HepG2 (cell line): ENCODE measurements at regions not wholly inside any gene's neighbourhood (a gene's known extent, or its start where the extent isn't known, plus 50 kb on each side); places are given as distances from the start of the nearest gene placed in this dataset.

Experiments used
- ATAC-seq: fragments of 200-7000 bp; cut with Tn5 transposase; 3 replicates; pipeline ENCODE4 v1.9.1; 2020; ENCODE audit warnings: mild to moderate bottlenecking, moderate library complexity
- BruUV-seq: library from RNA; stranded (reverse); fragments of 400-500 nt; replicated peaks from 2 replicates; lab custom pipeline; 2021; lab: Mats Ljungman, UMichigan
- CTCF ChIA-PET: fragments of 300-600 bp; formaldehyde crosslinking; extraction: SDS; loops from one replicate; lab custom pipeline; 2021; ENCODE audit warnings: low total read pairs, inconsistent platforms, low intra/inter-chr PET ratio; lab: Yijun Ruan, JAX
- POLR2A ChIA-PET: fragments of 350-600 bp; sonication (Branson Sonifier 250); formaldehyde crosslinking; loops from one replicate; lab custom pipeline; 2020; ENCODE audit warnings: antibody characterized with exemption, inconsistent platforms; lab: Yijun Ruan, JAX
- DNase-seq: peaks from one replicate; pipeline ENCODE4 v3.0.0-alpha.2; 2015; ENCODE audit warnings: low spot score
- FAIRE-seq: peaks from 3 replicates; lab custom pipeline; 2011; peaks lifted over from hg19 to GRCh38; lab: Jason Lieb, UNC
- H2AFZ ChIP-seq: one replicate; pipeline ENCODE4 v1.6.1; 2011; ENCODE audit warnings: low read length, inconsistent platforms
- H3K27ac ChIP-seq: fragments of 300-600 bp; 3 replicates; pipeline ENCODE4 v1.8.0; 2011; ENCODE audit warnings: mixed run types, mild to moderate bottlenecking, mixed read lengths, low read length, inconsistent platforms; ENCODE audit not compliant: insufficient read depth; ENCODE audit errors: extremely low read length
- H3K27me3 ChIP-seq, 2 experiments: fragments of 200-600 bp in 1 of 2; 2 replicates in 1 of 2; 3 replicates in 1 of 2; pipeline versions ENCODE4 v1.6.0 to v1.8.0; 2011; ENCODE audit warnings: low read length in 2 of 2, mild to moderate bottlenecking in 2 of 2, moderate library complexity in 2 of 2, inconsistent platforms in 1 of 2; ENCODE audit not compliant: insufficient read depth in 2 of 2, control insufficient read depth in 1 of 2
- H3K36me3 ChIP-seq, 2 experiments: fragments of 200-600 bp in 1 of 2; replicated peaks in 1 of 2; 2 replicates in 1 of 2; 3 replicates in 1 of 2; pipeline versions ENCODE4 v1.5.1 to v1.8.0; 2011; ENCODE audit warnings: low read length in 2 of 2, inconsistent platforms in 1 of 2; ENCODE audit not compliant: insufficient read depth in 2 of 2, control insufficient read depth in 1 of 2
- H3K4me1 ChIP-seq: 2 replicates; pipeline ENCODE4 v1.5.1; 2012; ENCODE audit warnings: low read length, inconsistent platforms; ENCODE audit not compliant: insufficient read depth
- H3K4me2 ChIP-seq: 2 replicates; pipeline ENCODE4 v1.6.0; 2011; ENCODE audit warnings: low read depth, low read length, inconsistent platforms
- H3K4me3 ChIP-seq, 3 experiments: fragments of 200-600 bp in 1 of 3; sonication (generic), shearing (Covaris generic) in 1 of 3; replicated peaks in 1 of 3; 2 replicates each; pipeline ENCODE4 v1.5.1; 2011 to 2016; ENCODE audit warnings: low read length in 3 of 3, inconsistent platforms in 2 of 3, low read depth in 2 of 3, mild to moderate bottlenecking in 2 of 3, control low read depth in 1 of 3, mixed read lengths in 1 of 3; ENCODE audit not compliant: insufficient read depth in 1 of 3
- H3K79me2 ChIP-seq: one replicate; pipeline ENCODE4 v1.6.1; 2011; ENCODE audit warnings: low read length, inconsistent platforms; ENCODE audit not compliant: insufficient read depth
- H3K9ac ChIP-seq: 2 replicates; pipeline ENCODE4 v1.6.0; 2011; ENCODE audit warnings: mild to moderate bottlenecking, low read depth, low read length, inconsistent platforms; ENCODE audit not compliant: insufficient read depth
- H3K9me3 ChIP-seq: 2 replicates; pipeline ENCODE4 v1.5.1; 2012; ENCODE audit warnings: mild to moderate bottlenecking, low read length
- H4K20me1 ChIP-seq: 2 replicates; pipeline ENCODE4 v1.6.0; 2011; ENCODE audit warnings: inconsistent platforms, mild to moderate bottlenecking, low read length, moderate library complexity; ENCODE audit not compliant: insufficient read depth
- ARNT2 ChIP-seq: sonication (generic); formaldehyde crosslinking; IDR thresholded peaks from 2 replicates; pipeline ENCODE4 v1.8.0; 2022; ENCODE audit warnings: mild to moderate bottlenecking, low read depth, missing genetic modification reagents, moderate library complexity
- EED ChIP-seq: sonication (generic); formaldehyde crosslinking; IDR thresholded peaks from 2 replicates; pipeline ENCODE4 v1.5.0; 2020; ENCODE audit warnings: mild to moderate bottlenecking, missing genetic modification reagents
- ELF3 ChIP-seq: IDR thresholded peaks from 2 replicates; pipeline ENCODE4 v1.6.1; 2016; ENCODE audit warnings: missing genetic modification reagents, missing compliant biosample characterization
- HIVEP1 ChIP-seq: sonication (generic); formaldehyde crosslinking; IDR thresholded peaks from 2 replicates; pipeline ENCODE4 v1.4.0; 2020; ENCODE audit warnings: mild to moderate bottlenecking, missing genetic modification reagents
- KAT7 ChIP-seq: IDR thresholded peaks from 2 replicates; pipeline ENCODE4 v1.6.1; 2018; ENCODE audit warnings: borderline replicate concordance, missing compliant biosample characterization
- NFATC3 ChIP-seq: sonication (generic); formaldehyde crosslinking; IDR thresholded peaks from 2 replicates; pipeline ENCODE4 v1.5.1; 2020; ENCODE audit warnings: mild to moderate bottlenecking, missing genetic modification reagents
- NR2F1 ChIP-seq, 2 experiments: fragments of 450-650 bp in 1 of 2; formaldehyde crosslinking in 1 of 2; IDR thresholded peaks; 2 replicates each; pipeline versions ENCODE4 v1.5.0 to v1.6.1; 2016 to 2020; ENCODE audit warnings: mild to moderate bottlenecking in 1 of 2, missing compliant biosample characterization in 1 of 2, missing genetic modification reagents in 1 of 2, moderate library complexity in 1 of 2
- PHF20 ChIP-seq: sonication (generic); formaldehyde crosslinking; IDR thresholded peaks from 2 replicates; pipeline ENCODE4 v1.5.0; 2020; ENCODE audit warnings: mild to moderate bottlenecking, missing genetic modification reagents
- POLR2AphosphoS5 ChIP-seq: IDR thresholded peaks from 2 replicates; pipeline ENCODE4 v1.6.1; 2012; ENCODE audit warnings: low read depth, low read length
- RELA ChIP-seq: sonication (generic); formaldehyde crosslinking; IDR thresholded peaks from 2 replicates; pipeline ENCODE4 v1.4.0; 2020; ENCODE audit warnings: missing genetic modification reagents
- RXRB ChIP-seq: IDR thresholded peaks from 2 replicates; pipeline ENCODE4 v1.6.1; 2016; ENCODE audit warnings: borderline replicate concordance, missing genetic modification reagents, missing compliant biosample characterization
- TCF12 ChIP-seq, 2 experiments: fragments of 450-650 bp in 1 of 2; sonication (generic) in 1 of 2; formaldehyde crosslinking in 1 of 2; IDR thresholded peaks; 2 replicates each; pipeline versions ENCODE4 v1.6.1 to v1.8.0; 2017 to 2022; ENCODE audit warnings: antibody characterized with exemption in 1 of 2, mild to moderate bottlenecking in 1 of 2, missing genetic modification reagents in 1 of 2, moderate library complexity in 1 of 2
- TSC22D2 ChIP-seq: sonication (generic); formaldehyde crosslinking; IDR thresholded peaks from 2 replicates; pipeline ENCODE4 v1.5.1; 2020; ENCODE audit warnings: missing genetic modification reagents, mild to moderate bottlenecking, borderline replicate concordance
- ZFAT ChIP-seq: sonication (generic); formaldehyde crosslinking; conservative IDR thresholded peaks from 2 replicates; pipeline ENCODE4 v1.8.1; 2023; ENCODE audit warnings: missing genetic modification reagents, inconsistent platforms
- ZNF737 ChIP-seq: sonication (generic); formaldehyde crosslinking; IDR thresholded peaks from 2 replicates; pipeline ENCODE4 v1.5.0; 2020; ENCODE audit warnings: missing genetic modification reagents, mild to moderate bottlenecking, borderline replicate concordance
- ZSCAN29 ChIP-seq: sonication (generic); formaldehyde crosslinking; conservative IDR thresholded peaks from 2 replicates; pipeline ENCODE4 v1.4.0; 2020; ENCODE audit warnings: mild to moderate bottlenecking, missing genetic modification reagents
- WGBS: methylation state at CpG from one replicate; pipeline ENCODE4 v1.1.6; 2017; ENCODE audit warnings: low lambda C conversion rate; 5-methylcytosine and 5-hydroxymethylcytosine counted together
- in situ Hi-C: cut with HindIII; loops from 2 replicates; pipeline ENCODE4 v1.10.0; 2017; ENCODE audit warnings: low pct_unique_long_range_greater_than_20kb; ENCODE audit not compliant: extremely low pct_ligation_motif_present
- intact Hi-C: fragments of 100-400 bp; cut with micrococcal nuclease; formaldehyde crosslinking; loops from one replicate; pipeline ENCODE4 v1.10.0; 2022; ENCODE audit not compliant: unreplicated experiment
- TF ChIP-seq, protein P1 (sequence below): sonication (generic); formaldehyde crosslinking; IDR thresholded peaks from 2 replicates; pipeline ENCODE4 v1.5.1; 2020; ENCODE audit warnings: missing genetic modification reagents, mild to moderate bottlenecking, borderline replicate concordance

DNA sequence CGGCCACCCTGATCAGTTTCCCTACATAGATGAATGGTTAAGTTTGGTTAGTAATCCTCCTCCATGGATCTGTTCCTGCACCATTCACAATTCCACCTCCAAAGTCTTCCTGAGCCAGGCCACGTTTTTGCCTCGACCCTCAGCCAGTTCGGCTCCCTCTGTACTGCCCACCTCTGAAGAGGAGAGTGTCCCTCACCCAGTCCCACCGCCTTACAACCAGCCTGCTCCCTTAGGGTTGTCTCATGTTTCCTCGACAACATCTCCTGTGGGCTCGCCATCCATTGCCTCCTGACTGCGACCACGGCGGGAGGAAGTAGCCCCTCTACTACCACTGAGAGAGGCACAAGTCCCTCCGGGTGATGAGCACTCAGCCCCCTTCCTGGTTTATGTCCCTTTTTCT lies 338.0 kb upstream of the CNTNAP5 start:
- Histone ChIP-seq H3K9me3 (peaks cover 89% of the 10 kb centered on the region), H2AFZ (no peak overlapping the region), H3K4me2 (no peak overlapping the region), H3K79me2 (no peaks in the 10 kb centered on the region), H3K9ac (no peak overlapping the region), H4K20me1 (no peaks in the 10 kb centered on the region), H3K4me1 (no peaks in the 10 kb centered on the region), H3K27ac (no peak overlapping the region), H3K36me3 (no peaks in the 10 kb centered on the region), H3K4me3 (no peak overlapping the region), H3K27me3 (no peaks in the 10 kb centered on the region; a peak in 1 of 5 replicates)
- FAIRE-seq (no peak), ATAC-seq (no peak), DNase-seq (no peak)
- BruUV-seq = no TSS peak
- intact Hi-C loops = no loop called here
- in situ Hi-C loops = no loop called here
- CTCF ChIA-PET = no interaction called here
- TF ChIP-seq TSC22D2 (CRISPR knock-in tag) = no peak
- TF ChIP-seq, protein P1, sequence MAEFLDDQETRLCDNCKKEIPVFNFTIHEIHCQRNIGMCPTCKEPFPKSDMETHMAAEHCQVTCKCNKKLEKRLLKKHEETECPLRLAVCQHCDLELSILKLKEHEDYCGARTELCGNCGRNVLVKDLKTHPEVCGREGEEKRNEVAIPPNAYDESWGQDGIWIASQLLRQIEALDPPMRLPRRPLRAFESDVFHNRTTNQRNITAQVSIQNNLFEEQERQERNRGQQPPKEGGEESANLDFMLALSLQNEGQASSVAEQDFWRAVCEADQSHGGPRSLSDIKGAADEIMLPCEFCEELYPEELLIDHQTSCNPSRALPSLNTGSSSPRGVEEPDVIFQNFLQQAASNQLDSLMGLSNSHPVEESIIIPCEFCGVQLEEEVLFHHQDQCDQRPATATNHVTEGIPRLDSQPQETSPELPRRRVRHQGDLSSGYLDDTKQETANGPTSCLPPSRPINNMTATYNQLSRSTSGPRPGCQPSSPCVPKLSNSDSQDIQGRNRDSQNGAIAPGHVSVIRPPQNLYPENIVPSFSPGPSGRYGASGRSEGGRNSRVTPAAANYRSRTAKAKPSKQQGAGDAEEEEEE (CRISPR knock-in tag) = no peak
- no peak for TF ChIP-seq RELA (CRISPR knock-in tag)
- TF ChIP-seq RXRB = no peak
- TF ChIP-seq ZSCAN29 (CRISPR knock-in tag) = no peak
- TF ChIP-seq NFATC3 = no peak
- no peak for TF ChIP-seq PHF20
- WGBS = 37% methylated on average over 11 of the region's 11 CpGs
- POLR2A ChIA-PET = no interaction called here

DNA sequence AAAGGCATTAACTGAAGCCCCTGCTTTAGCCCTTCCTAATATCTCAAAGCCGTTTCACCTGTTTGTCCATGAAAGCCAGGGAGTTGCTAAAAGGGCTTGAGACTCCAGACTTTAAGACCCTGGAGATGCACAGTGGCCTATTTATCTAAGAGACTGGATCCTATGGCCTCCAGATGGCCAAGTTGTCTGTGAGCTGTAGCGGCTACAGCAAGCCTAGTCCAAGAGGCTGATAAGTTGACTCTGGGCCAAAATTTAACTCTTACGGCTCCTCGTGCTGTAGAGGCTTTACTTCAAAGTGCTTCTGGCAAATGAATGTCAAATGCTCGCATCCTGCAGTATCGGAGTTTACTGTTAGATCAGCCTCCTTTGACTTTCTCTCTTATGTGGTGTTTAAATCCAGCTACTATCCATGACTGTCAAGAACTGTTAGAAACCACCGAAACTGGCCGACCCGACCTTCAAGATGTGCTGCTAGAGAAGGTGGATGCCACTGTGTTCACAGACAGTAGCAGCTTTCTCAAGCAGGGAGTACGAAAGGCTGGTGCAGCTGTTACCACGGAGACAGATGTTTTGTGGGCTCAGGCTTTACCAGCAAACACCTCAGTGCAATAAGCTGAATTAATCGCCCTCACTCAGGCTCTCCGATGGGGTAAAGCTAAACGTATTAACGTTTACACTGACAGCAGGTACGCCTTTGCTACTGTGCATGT lies 336.7 kb upstream of the CNTNAP5 start:
- Histone ChIP-seq H3K27me3 (no peaks in the 10 kb centered on the region; a peak in 1 of 5 replicates), H3K4me1 (no peaks in the 10 kb centered on the region), H4K20me1 (no peaks in the 10 kb centered on the region), H3K9ac (no peak overlapping the region), H3K4me2 (no peak overlapping the region), H3K27ac (no peak overlapping the region), H2AFZ (no peak overlapping the region), H3K4me3 (no peak overlapping the region), H3K79me2 (no peaks in the 10 kb centered on the region), H3K36me3 (no peaks in the 10 kb centered on the region), H3K9me3 (peaks cover 89% of the 10 kb centered on the region)
- intact Hi-C loops = no loop called here
- FAIRE-seq = no peak
- POLR2A ChIA-PET = no interaction called here
- no TSS peak for BruUV-seq
- CTCF ChIA-PET = no interaction called here
- in situ Hi-C loops = no loop called here
- no peak for ATAC-seq
- 11% methylated on average over 15 of the region's 16 CpGs for WGBS
- no peak for DNase-seq
- TF ChIP-seq ZFAT (CRISPR knock-in tag) = no peak
- no peak for TF ChIP-seq ZNF737
- TF ChIP-seq POLR2AphosphoS5 = no peak
- TF ChIP-seq TCF12 (IDR thresholded peaks at IDR 0.05) = no peak
- no peak for TF ChIP-seq TCF12 (CRISPR knock-in tag; IDR thresholded peaks at IDR 0.05)
- TF ChIP-seq HIVEP1 (CRISPR knock-in tag) = no peak
- no peak for TF ChIP-seq ARNT2 (CRISPR knock-in tag)
- no peak for TF ChIP-seq KAT7 (CRISPR knock-in tag)
- no peak for TF ChIP-seq NR2F1 (CRISPR knock-in tag; IDR thresholded peaks at IDR 0.05)
- TF ChIP-seq EED (CRISPR knock-in tag) = no peak
- no peak for TF ChIP-seq ELF3 (CRISPR knock-in tag)
